ENCODE measurements at regions not wholly inside any gene's neighbourhood (a gene's known extent, or its start where the extent isn't known, plus 50 kb on each side); places are given as distances from the start of the nearest gene placed in this dataset.

GRCh38 chr18:1983746-1984515 is 587.4 kb downstream of the METTL4 start:
- DNase-seq = no peak

DNA sequence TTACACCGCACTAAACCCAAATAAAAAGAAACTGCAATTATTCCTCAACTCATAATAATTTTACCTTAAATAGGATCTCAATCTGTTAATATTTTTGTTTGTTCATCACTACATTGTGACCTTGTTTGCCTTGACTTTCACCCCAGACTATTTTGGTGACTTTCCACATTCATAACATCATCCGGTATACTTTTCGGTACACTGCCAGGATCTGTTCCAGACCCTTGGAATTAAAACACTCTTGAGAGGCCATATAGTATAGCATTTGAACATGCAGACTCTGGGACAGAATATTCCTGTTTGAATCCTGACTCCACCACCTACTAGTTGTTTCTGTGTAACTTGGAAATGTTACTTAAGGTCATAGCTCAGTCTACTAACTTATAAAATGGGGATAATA is 577.4 kb downstream of the METTL4 start:
- DNase-seq = no peak

- DNase-seq = no peak
Measured at GRCh38 chr18:1994471-1994870, 576.8 kb downstream of the METTL4 start.

GRCh38 chr18:1995041-1995612 is 576.2 kb downstream of the METTL4 start:
- no peak for DNase-seq

- no peak for DNase-seq
Measured at GRCh38 chr18:1998121-1998520, 573.2 kb downstream of the METTL4 start.

DNA sequence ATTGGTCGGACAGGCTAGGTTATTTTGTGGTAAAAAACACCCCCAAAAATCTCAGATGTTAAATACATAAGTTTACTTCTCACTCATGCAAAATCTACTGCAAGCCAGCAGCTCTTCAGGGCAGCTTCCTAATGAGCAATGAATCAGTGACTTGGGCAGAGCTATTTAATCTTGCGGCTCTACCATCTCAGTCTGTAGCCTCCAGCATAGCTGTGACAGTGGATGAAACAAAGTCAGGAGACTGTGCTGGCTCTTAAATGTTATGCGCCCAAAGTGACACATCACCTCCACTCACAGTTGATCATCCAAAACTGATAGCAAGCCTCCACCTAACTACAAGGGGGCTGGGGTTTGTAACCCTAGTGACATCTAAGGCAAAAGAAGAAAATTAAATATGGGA is 571.9 kb downstream of the METTL4 start:
- no peak for DNase-seq

- DNase-seq = no peak
Measured at GRCh38 chr18:2002151-2002550, 569.2 kb downstream of the METTL4 start.

GRCh38 chr18:2002604-2003003 is 568.7 kb downstream of the METTL4 start:
- no peak for DNase-seq

DNA sequence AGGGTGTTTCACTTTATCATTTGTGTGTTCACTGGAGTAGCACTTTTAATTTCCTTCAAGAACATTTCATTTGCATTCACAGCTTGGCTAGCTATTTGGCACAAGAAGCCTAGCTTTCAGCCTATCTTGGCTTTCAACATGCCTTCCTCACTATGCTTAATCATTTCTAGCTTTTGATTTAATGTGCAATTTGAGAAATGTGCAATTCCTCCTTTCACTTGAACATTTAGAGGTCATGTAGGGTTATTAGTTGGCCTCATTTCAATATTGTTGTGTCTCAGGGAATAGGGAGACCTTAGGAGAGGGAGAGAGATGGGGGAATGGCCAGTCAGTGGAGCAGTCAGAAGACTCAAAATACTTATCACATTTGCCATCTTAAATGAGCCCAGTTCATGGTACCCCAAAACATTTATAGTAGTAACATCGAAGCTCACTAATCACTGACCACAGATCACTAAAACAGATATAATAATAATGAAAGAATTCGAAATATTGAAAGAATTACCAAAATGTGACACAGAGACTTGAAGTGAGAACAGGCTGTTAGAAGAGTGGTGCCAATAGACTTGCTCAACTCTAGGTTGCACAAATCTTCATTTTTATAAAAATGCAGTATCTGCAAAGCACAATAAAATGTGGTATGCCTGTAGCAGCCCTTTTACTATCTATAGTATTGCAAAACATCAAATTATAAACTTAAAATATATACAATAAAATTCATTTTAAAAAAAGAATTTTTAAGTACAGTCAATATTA is 561.2 kb downstream of the METTL4 start:
- DNase-seq = no peak

DNA sequence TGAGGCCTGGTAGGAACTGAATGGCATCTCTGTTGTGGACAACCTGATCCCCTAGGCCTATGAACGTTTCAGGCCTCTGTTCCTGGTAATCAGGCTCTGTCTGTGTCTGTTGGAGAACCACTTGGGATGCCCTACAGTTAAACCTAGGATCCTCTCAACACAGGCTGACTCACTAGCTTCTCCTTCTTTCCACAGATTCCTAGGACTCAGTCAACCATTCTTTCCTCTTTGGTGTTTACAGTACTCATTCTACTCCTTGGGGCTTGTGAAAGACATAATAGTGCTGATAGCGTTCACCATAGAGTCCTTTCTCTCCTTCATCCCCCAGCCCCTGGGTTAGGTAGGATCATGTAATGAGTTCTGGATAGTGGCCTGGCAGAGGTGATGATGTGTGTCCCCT is 544.3 kb downstream of the METTL4 start:
- no peak for DNase-seq

- no peak for DNase-seq
Measured at GRCh38 chr18:2027756-2028155, 543.5 kb downstream of the METTL4 start.

DNA sequence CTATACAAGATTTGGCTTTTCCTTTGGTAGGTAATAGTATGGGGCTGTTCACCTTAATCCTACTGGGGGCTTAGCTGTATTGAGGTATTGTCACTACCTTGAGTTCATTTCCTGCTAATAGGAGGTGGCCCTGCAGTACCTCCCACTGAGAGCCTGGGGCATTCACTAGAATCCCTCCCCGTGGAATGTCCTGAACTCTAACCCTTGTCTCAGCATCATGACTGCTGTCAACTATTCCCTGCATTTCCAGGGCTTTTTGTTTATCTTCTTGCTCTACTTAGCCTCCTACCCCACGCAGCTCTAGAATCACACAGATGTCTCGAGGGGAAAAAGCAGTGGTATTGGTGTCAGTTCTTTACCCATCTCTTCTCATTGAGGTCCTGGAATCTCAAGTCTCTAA is 542.3 kb downstream of the METTL4 start:
- no peak for DNase-seq

DNA sequence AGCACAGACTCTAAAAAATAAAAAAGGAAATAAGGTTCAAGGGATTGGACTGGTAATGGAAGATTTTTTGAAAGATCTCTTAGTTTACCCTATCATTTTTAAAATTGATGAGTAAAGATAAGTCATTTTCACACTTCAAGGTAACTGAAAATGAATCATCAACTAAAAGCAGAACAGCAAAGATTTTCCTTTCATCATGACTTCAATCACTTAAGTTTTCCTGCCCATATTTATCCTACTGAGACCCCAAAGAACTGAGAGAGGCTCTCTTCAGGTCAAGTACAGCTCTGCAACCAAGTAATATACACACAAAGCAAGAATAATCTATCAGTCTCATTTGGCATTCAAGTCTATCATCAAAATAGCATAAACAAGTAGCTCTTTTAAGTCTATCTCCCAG is 540.7 kb downstream of the METTL4 start:
- no peak for DNase-seq

- DNase-seq = no peak
Measured at GRCh38 chr18:2032036-2032435, 539.3 kb downstream of the METTL4 start.

DNA sequence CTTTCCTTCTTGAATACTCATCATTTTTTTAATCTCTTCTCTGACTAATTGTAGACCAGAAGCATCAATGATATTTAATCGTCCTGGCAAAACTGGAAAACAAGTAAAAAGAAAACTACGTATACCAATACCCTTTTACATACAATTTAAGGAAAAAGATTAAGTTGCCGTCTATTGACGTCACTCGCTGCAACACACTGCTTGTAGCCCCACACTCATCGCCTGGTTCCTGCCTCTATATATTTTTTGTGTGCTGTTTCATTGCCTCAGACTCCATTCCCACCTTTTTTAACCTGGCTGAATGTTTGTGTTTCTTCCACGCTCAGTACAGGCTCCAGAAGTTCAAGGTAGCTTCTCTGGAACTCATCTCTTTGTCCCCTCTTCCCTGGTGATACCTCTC is 536.2 kb downstream of the METTL4 start:
- DNase-seq = no peak

- no peak for DNase-seq
Measured at GRCh38 chr18:2036086-2036485, 535.2 kb downstream of the METTL4 start.

- no peak for DNase-seq
Measured at GRCh38 chr18:2040279-2040678, 531.0 kb downstream of the METTL4 start.

DNA sequence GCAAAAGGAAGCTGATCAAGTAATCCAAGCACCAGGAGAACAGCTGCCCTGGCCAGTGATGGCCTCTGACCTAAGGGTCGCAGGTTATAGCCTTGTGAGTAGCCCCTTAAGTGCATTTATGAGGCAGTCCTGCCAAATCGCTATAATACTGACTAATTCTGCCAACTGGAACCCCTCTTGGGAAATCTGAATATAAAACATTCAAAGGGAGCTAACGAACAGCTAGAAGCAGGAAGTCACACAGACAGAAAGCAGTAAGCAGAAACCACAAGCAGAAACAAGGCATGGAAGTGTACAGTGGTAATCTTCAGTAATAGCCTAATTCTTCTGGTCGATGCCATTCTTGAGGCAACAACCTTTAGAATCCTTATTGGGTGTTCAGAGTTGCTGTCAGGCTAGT is 521.3 kb downstream of the METTL4 start:
- DNase-seq = no peak

DNA sequence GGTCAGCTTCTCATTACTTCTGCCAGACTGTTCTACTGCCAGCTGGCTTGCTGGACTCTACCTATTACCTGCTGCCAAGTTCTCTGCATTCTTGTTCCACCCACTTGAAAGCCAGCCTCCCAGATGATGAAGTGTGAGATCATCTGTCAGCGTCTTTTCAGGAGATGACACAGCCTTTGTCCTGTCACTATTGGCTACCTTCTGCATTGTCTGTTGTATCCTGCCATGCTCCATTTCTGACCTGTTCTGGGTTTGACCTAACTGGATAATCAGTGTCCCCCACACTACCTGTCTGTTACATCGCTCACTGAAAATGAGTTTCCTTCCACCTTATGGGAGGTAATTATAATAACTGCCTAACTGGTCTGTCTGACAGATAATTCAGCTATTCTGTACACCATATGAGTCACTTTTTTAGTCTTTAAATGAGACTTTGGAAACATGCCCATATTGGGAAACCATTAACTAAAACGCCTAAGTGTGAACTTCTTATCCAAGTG is 520.6 kb downstream of the METTL4 start:
- DNase-seq = no peak

DNA sequence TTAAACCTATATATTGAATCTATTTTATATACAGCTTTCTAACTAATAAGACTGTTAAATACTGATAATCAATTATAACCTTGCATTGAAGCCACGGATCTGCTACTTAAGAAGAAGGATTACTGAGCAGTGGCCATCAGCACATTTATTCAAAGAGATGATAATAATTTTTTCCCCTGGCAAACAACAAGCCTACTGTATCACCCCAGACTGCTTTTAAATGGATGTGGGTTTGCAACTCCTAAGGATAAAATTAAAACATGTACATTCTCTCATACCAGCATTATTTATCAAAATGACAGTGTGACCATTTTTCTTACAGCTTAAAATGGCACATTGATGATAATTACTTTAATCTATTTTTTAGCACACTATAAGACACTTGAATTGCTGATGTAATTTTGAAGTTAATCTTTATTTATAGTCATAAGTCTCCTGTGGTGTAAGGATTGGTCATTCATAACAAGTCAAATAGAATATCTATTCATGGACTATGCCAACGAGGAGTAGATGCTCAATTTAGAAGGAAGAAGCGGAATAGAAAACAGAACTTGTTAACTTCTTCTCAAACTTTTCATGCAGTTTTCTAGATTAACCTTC is 517.7 kb downstream of the METTL4 start:
- no peak for DNase-seq

DNA sequence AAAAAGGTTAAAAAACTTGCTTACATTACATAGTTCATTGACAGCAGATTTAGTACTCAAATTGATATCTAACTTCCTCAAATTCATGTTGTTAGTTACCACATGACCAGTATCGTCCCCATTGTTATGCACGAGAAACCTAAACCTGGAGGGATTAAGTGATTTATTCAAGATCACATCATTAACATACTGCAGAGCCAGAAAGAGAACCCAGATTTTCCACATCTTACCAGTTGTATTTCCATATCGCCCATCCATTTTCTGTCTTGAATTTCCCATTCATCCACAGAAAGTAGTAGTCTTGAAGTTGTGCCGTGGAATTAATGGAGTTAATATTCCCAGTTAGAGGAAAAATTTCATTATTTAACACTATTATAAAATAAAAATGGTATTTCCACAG is 512.0 kb downstream of the METTL4 start:
- no peak for DNase-seq

DNA sequence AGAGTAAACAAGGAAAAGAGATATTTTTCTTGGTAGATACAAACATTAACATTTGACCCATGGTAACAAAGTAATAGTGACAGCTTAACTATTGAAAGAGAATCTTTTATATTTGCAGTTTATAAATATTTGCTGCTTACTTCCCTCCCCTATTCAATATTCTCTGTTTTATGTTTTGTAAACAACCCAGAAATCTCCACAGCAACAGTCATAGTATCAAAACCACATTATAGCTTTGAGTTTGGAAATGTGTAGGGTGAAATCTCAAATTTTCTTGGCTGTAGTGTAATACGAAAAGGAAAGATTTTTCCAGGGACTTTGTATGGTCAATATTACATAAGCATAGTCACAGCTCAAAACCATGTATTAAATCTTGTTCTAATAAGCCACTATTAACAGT is 511.2 kb downstream of the METTL4 start:
- no peak for DNase-seq

- no peak for DNase-seq
Measured at GRCh38 chr18:2070631-2071030, 500.7 kb downstream of the METTL4 start.

- no peak for DNase-seq
Measured at GRCh38 chr18:2075499-2075898, 495.8 kb downstream of the METTL4 start.
